H9 (cell line): ENCODE measurements at regions not wholly inside any gene's neighbourhood (a gene's known extent, or its start where the extent isn't known, plus 50 kb on each side); places are given as distances from the start of the nearest gene placed in this dataset.

Experiments used
- DNase-seq: peaks from one replicate; pipeline ENCODE4 v3.0.0-alpha.2; 2017
- H2AFZ ChIP-seq: one replicate; pipeline ENCODE4 v1.6.1; 2013; ENCODE audit warnings: mild to moderate bottlenecking, low read length, control low read depth, moderate library complexity
- H2AK5ac ChIP-seq: 2 replicates; pipeline ENCODE4 v1.6.1; 2013; ENCODE audit warnings: low read length, control low read depth, mixed read lengths; ENCODE audit not compliant: insufficient read length
- H2BK120ac ChIP-seq: one replicate; pipeline ENCODE4 v1.6.1; 2013; ENCODE audit warnings: low read depth, mild to moderate bottlenecking, low read length, control low read depth, inconsistent platforms; ENCODE audit not compliant: poor library complexity, severe bottlenecking
- H2BK12ac ChIP-seq: 2 replicates; pipeline ENCODE4 v1.6.1; 2013; ENCODE audit warnings: low read length, control low read depth, mixed read lengths, low read depth; ENCODE audit not compliant: insufficient read length
- H2BK15ac ChIP-seq: 2 replicates; pipeline ENCODE4 v1.6.1; 2013; ENCODE audit warnings: low read depth, low read length, control low read depth
- H2BK20ac ChIP-seq: one replicate; pipeline ENCODE4 v1.6.1; 2013; ENCODE audit warnings: low read depth, mild to moderate bottlenecking, low read length, control low read depth, inconsistent platforms; ENCODE audit not compliant: poor library complexity, severe bottlenecking
- H2BK5ac ChIP-seq: 2 replicates; pipeline ENCODE4 v1.6.1; 2013; ENCODE audit warnings: low read length, control low read depth, mixed read lengths; ENCODE audit not compliant: insufficient read length
- H3K14ac ChIP-seq: 2 replicates; pipeline ENCODE4 v1.6.1; 2013; ENCODE audit warnings: low read length, control low read depth; ENCODE audit not compliant: insufficient read depth
- H3K18ac ChIP-seq: 2 replicates; pipeline ENCODE4 v1.6.1; 2013; ENCODE audit warnings: low read depth, mild to moderate bottlenecking, mixed read lengths, low read length, control low read depth; ENCODE audit not compliant: insufficient read length
- H3K23ac ChIP-seq: 2 replicates; pipeline ENCODE4 v1.6.1; 2013; ENCODE audit warnings: low read length, control low read depth, mixed read lengths, low read depth; ENCODE audit not compliant: insufficient read length
- H3K23me2 ChIP-seq: 2 replicates; pipeline ENCODE4 v1.6.1; 2013; ENCODE audit warnings: low read depth, mild to moderate bottlenecking, mixed read lengths, low read length, control low read depth; ENCODE audit not compliant: insufficient read length, poor library complexity, severe bottlenecking
- H3K27ac ChIP-seq: 2 replicates; pipeline ENCODE4 v1.5.1; 2013; ENCODE audit warnings: low read length, control low read depth, mixed read lengths, low read depth; ENCODE audit not compliant: insufficient read length
- H3K27me3 ChIP-seq: 2 replicates; pipeline ENCODE4 v1.6.1; 2013; ENCODE audit warnings: low read length, control low read depth, inconsistent platforms; ENCODE audit not compliant: insufficient read depth
- H3K4ac ChIP-seq: 2 replicates; pipeline ENCODE4 v1.6.1; 2013; ENCODE audit warnings: low read depth, mild to moderate bottlenecking, control low read depth, inconsistent platforms, low read length, moderate library complexity
- H3K4me1 ChIP-seq: 2 replicates; pipeline ENCODE4 v1.6.1; 2013; ENCODE audit warnings: low read length, control low read depth, inconsistent platforms; ENCODE audit not compliant: insufficient read depth
- H3K4me2 ChIP-seq: 2 replicates; pipeline ENCODE4 v1.6.1; 2013; ENCODE audit warnings: low read length, control low read depth, mixed read lengths; ENCODE audit not compliant: insufficient read length, insufficient read depth
- H3K56ac ChIP-seq: 2 replicates; pipeline ENCODE4 v1.6.1; 2013; ENCODE audit warnings: low read depth, mild to moderate bottlenecking, mixed read lengths, low read length, control low read depth; ENCODE audit not compliant: insufficient read length
- H3K79me1 ChIP-seq: 2 replicates; pipeline ENCODE4 v1.6.1; 2013; ENCODE audit warnings: low read depth, mild to moderate bottlenecking, moderate library complexity, low read length, control low read depth, inconsistent platforms; ENCODE audit not compliant: insufficient read depth, poor library complexity, severe bottlenecking
- H3K79me2 ChIP-seq: 2 replicates; pipeline ENCODE4 v1.6.1; 2013; ENCODE audit warnings: low read length, control low read depth, inconsistent platforms; ENCODE audit not compliant: insufficient read depth
- H3K9ac ChIP-seq: 2 replicates; pipeline ENCODE4 v1.6.1; 2013; ENCODE audit warnings: low read length, control low read depth, mixed read lengths; ENCODE audit not compliant: insufficient read length; ENCODE audit errors: extremely low read depth
- H3K9me3 ChIP-seq: one replicate; pipeline ENCODE4 v1.6.1; 2013; ENCODE audit warnings: low read depth, low read length, inconsistent platforms; ENCODE audit not compliant: control insufficient read depth
- H3T11ph ChIP-seq: one replicate; pipeline ENCODE4 v1.6.1; 2013; ENCODE audit warnings: mild to moderate bottlenecking, low read length, control low read depth, inconsistent platforms
- H4K20me1 ChIP-seq: one replicate; pipeline ENCODE4 v1.6.1; 2013; ENCODE audit not compliant: control insufficient read depth, insufficient read length, insufficient read depth
- H4K5ac ChIP-seq: 2 replicates; pipeline ENCODE4 v1.6.1; 2013; ENCODE audit warnings: low read depth, mild to moderate bottlenecking, mixed read lengths, low read length, control low read depth; ENCODE audit not compliant: insufficient read length
- H4K8ac ChIP-seq: replicated peaks from 2 replicates; pipeline ENCODE4 v1.6.1; 2013; ENCODE audit warnings: low read length, control low read depth, mixed read lengths, low read depth; ENCODE audit not compliant: insufficient read length
- H4K91ac ChIP-seq: 2 replicates; pipeline ENCODE4 v1.6.1; 2013; ENCODE audit warnings: low read depth, mild to moderate bottlenecking, moderate library complexity, mixed read lengths, low read length, control low read depth; ENCODE audit not compliant: insufficient read length
- H3K27ac Mint-ChIP-seq, 3 experiments: 2 replicates in 2 of 3; 3 replicates in 1 of 3; pipeline ENCODE4 v1.8.0; 2020 to 2021; ENCODE audit warnings: mixed read lengths in 3 of 3, mild to moderate bottlenecking in 1 of 3, moderate library complexity in 1 of 3
- H3K27me3 Mint-ChIP-seq: 2 replicates; pipeline ENCODE4 v1.8.0; 2021; ENCODE audit warnings: low read depth, mild to moderate bottlenecking, moderate library complexity, mixed read lengths
- H3K36me3 Mint-ChIP-seq, 3 experiments: 2 replicates in 2 of 3; 3 replicates in 1 of 3; pipeline ENCODE4 v1.8.0; 2020 to 2021; ENCODE audit warnings: low read depth in 3 of 3, mixed read lengths in 3 of 3; ENCODE audit not compliant: insufficient read depth in 1 of 3
- H3K4me1 Mint-ChIP-seq, 2 experiments: 2 replicates each; pipeline ENCODE4 v1.8.0; 2020; ENCODE audit warnings: mixed read lengths in 2 of 2
- H3K4me3 Mint-ChIP-seq, 2 experiments: 2 replicates in 1 of 2; 3 replicates in 1 of 2; pipeline ENCODE4 v1.8.0; 2020 to 2021; ENCODE audit warnings: mild to moderate bottlenecking in 2 of 2, mixed read lengths in 2 of 2, moderate library complexity in 1 of 2
- H3K9me3 Mint-ChIP-seq, 2 experiments: 2 replicates in 1 of 2; 3 replicates in 1 of 2; pipeline ENCODE4 v1.8.0; 2020; ENCODE audit warnings: mild to moderate bottlenecking in 2 of 2, mixed read lengths in 2 of 2, moderate library complexity in 1 of 2
- WGBS: extraction: QIAGEN DNeasy Blood & Tissue Kit; methylation state at CpG from one replicate; pipeline ENCODE4 v1.1.7; 2013; ENCODE audit warnings: missing lambda C conversion rate, low lambda C conversion rate, mixed read lengths; ENCODE audit not compliant: insufficient read length; ENCODE audit errors: extremely low coverage; 5-methylcytosine and 5-hydroxymethylcytosine counted together
- TF ChIP-seq, protein P1 (sequence below): fragments of 200-600 bp; sonication (generic); conservative IDR thresholded peaks from 3 replicates; pipeline ENCODE4 v1.8.0; 2021; ENCODE audit warnings: antibody characterized with exemption, mild to moderate bottlenecking

DNA sequence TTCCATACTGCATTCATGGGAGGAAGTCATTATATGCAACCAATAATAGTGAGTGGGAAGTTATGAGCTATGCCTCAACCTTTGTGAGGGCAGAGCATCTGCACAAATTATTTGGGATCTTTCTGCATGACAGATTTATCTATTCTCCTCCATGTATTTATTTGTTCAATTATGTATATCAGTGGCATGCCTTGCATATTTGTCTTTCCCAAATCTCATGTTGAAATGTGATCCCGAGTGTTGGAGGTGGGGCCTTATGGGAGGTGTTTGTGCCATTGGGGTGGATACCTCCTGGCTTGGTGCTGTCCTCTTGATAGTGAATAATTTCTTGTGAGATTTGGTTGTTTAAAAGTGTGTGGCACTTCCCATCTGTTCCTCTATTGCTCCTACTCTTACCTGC lies 1246.0 kb upstream of the CITED2 start:
- peaks cover 3 to 5% of the 10 kb centered on the region in 2 experiments for H3K9me3 Mint-ChIP-seq
- Histone ChIP-seq H3K9me3 (no peaks in the 10 kb centered on the region), H3K79me1 (no peaks in the 10 kb centered on the region), H4K8ac (no peak overlapping the region), H2BK20ac (no peak overlapping the region), H3T11ph (no peak overlapping the region), H2AFZ (no peak overlapping the region), H3K56ac (no peak overlapping the region), H3K14ac (no peak overlapping the region), H3K4me1 (no peaks in the 10 kb centered on the region), H3K27me3 (no peaks in the 10 kb centered on the region), H3K4me2 (no peak overlapping the region), H2BK15ac (no peak overlapping the region), H3K79me2 (no peaks in the 10 kb centered on the region), H4K20me1 (no peaks in the 10 kb centered on the region), H3K9ac (no peak overlapping the region), H4K5ac (no peak overlapping the region), H3K23ac (no peak overlapping the region), H3K23me2 (no peaks in the 10 kb centered on the region), H3K27ac (no peak overlapping the region), H2BK120ac (no peak overlapping the region), H3K18ac (no peak overlapping the region), H3K4ac (no peak overlapping the region), H2AK5ac (no peak overlapping the region), H2BK12ac (no peak overlapping the region), H4K91ac (no peak overlapping the region), H2BK5ac (no peak overlapping the region)
- peaks cover 3 to 7% (median 4%) of the 10 kb centered on the region in 3 experiments for H3K36me3 Mint-ChIP-seq
- no peak overlapping the region for H3K4me3 Mint-ChIP-seq
- DNase-seq, result no peak
- H3K27ac Mint-ChIP-seq, result no peak overlapping the region; a peak in 1 of 7 replicates
- no peaks in the 10 kb centered on the region for H3K4me1 Mint-ChIP-seq
- TF ChIP-seq, protein P1, sequence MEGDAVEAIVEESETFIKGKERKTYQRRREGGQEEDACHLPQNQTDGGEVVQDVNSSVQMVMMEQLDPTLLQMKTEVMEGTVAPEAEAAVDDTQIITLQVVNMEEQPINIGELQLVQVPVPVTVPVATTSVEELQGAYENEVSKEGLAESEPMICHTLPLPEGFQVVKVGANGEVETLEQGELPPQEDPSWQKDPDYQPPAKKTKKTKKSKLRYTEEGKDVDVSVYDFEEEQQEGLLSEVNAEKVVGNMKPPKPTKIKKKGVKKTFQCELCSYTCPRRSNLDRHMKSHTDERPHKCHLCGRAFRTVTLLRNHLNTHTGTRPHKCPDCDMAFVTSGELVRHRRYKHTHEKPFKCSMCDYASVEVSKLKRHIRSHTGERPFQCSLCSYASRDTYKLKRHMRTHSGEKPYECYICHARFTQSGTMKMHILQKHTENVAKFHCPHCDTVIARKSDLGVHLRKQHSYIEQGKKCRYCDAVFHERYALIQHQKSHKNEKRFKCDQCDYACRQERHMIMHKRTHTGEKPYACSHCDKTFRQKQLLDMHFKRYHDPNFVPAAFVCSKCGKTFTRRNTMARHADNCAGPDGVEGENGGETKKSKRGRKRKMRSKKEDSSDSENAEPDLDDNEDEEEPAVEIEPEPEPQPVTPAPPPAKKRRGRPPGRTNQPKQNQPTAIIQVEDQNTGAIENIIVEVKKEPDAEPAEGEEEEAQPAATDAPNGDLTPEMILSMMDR, result no peak
- WGBS, result no CpG with 5 or more reads among the region's 1 CpG
- H3K27me3 Mint-ChIP-seq, result no peaks in the 10 kb centered on the region
